IPS DF 4.7 (cell line): ENCODE measurements at regions not wholly inside any gene's neighbourhood (a gene's known extent, or its start where the extent isn't known, plus 50 kb on each side); places are given as distances from the start of the nearest gene placed in this dataset.

ENCODE experiments used
- DNase-seq: peaks from one replicate; pipeline ENCODE4 v3.0.0-alpha.2; 2013; ENCODE audit warnings: low spot score; ENCODE audit errors: extremely low read depth

- no peak for DNase-seq
Observed at GRCh38 chr6:67412035-67412434, 1223.0 kb upstream of the ADGRB3 start.

- DNase-seq = no peak
Observed at GRCh38 chr6:67411036-67411435, 1224.0 kb upstream of the ADGRB3 start.

- no peak for DNase-seq
Observed at GRCh38 chr6:67394254-67394653, 1240.8 kb upstream of the ADGRB3 start.

- DNase-seq = no peak
Observed at GRCh38 chr6:67393356-67393755, 1241.7 kb upstream of the ADGRB3 start.

- no peak for DNase-seq
Observed at GRCh38 chr6:67391955-67392354, 1243.1 kb upstream of the ADGRB3 start.

- DNase-seq = no peak
Observed at GRCh38 chr6:67369679-67370078, 1265.4 kb upstream of the ADGRB3 start.

GRCh38 chr6:67362976-67363375 is 1272.1 kb upstream of the ADGRB3 start:
- DNase-seq = no peak

- DNase-seq = no peak
Observed at GRCh38 chr6:67361264-67361663, 1273.8 kb upstream of the ADGRB3 start.

GRCh38 chr6:67358241-67358640 is 1276.8 kb upstream of the ADGRB3 start:
- no peak for DNase-seq

- no peak for DNase-seq
Observed at GRCh38 chr6:67353861-67354260, 1281.2 kb upstream of the ADGRB3 start.

- no peak for DNase-seq
Observed at GRCh38 chr6:67352717-67353116, 1282.4 kb upstream of the ADGRB3 start.

GRCh38 chr6:67350729-67351128 is 1284.4 kb upstream of the ADGRB3 start:
- DNase-seq = no peak

GRCh38 chr6:67345946-67346345 is 1289.1 kb upstream of the ADGRB3 start:
- DNase-seq = no peak

- DNase-seq = no peak
Observed at GRCh38 chr6:67336014-67336413, 1299.1 kb upstream of the ADGRB3 start.

GRCh38 chr6:67331304-67331703 is 1303.8 kb upstream of the ADGRB3 start:
- DNase-seq = no peak

- DNase-seq = no peak
Observed at GRCh38 chr6:67328269-67328668, 1306.8 kb upstream of the ADGRB3 start.

GRCh38 chr6:67300430-67301040 is 1334.5 kb upstream of the ADGRB3 start:
- DNase-seq = no peak

- no peak for DNase-seq
Observed at GRCh38 chr6:67292169-67292568, 1342.9 kb upstream of the ADGRB3 start.

- DNase-seq = no peak
Observed at GRCh38 chr6:67287566-67287965, 1347.5 kb upstream of the ADGRB3 start.

- no peak for DNase-seq
Observed at GRCh38 chr6:67285770-67286495, 1349.1 kb upstream of the ADGRB3 start.

- no peak for DNase-seq
Observed at GRCh38 chr6:67277312-67277711, 1357.8 kb upstream of the ADGRB3 start.

- no peak for DNase-seq
Observed at GRCh38 chr6:67265996-67266921, 1368.8 kb upstream of the ADGRB3 start.
